A204.1 (cell line): ENCODE measurements at regions not wholly inside any gene's neighbourhood (a gene's known extent, or its start where the extent isn't known, plus 50 kb on each side); places are given as distances from the start of the nearest gene placed in this dataset.
A peak's percentile ranks its signal among the peaks of the same experiment; 100 is the strongest.

ENCODE experiments used
- FAIRE-seq: peaks from 2 replicates; lab custom pipeline; 2012; peaks lifted over from hg19 to GRCh38; lab: Jason Lieb, UNC

DNA sequence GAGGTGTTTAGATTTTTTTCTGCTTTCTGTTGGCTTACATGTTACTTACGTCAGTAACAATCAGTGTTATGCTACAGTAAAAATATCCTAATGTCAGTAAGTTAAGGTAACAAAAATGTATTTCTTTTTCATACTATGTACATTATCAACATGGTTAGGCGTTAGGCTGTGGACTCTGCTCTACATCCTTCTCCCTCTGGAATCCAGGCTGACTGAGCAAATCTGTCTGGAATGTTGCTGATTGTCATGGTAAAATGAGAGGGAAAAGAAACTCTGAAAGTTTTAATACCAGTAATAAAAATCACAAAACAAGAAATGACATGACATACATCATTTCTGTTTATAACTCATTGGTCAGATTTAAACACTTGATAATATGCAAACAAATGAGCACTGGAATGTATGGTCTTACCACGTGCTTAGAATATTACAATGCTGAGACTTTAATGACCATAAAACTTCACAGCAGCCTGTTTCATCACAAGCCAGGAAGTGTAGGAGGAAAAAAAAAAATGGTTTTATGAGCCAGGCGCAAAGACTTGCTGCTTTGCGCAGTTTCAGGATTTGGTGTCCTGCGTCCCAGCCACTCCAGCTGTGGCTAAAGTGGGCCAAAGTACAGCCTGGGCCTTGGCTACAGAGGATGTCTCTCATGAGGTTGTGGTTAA lies 252.4 kb downstream of the FSIP2 start:
- no peak for FAIRE-seq

- no peak for FAIRE-seq
These were observed 260.0 kb downstream of the FSIP2 start for GRCh38 chr2:185998562-185999070.

DNA sequence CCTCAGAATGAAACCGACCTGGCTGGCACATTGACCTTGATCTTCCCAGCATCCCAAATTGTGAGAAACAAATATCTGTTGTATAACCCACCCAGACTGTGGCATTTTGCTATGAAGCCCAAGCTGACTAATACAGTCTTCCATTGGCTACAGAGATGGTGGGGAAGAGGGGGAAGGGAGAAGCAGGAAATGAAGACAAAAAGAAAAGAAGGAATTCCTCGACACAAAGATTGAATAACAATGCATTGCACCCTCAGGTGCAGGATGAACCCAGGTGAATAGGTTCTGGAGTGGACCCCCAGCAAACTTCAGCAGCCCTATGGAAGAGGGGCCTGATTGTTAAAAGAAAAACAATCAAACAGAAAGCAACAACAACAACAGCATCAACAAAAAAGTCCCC lies 270.7 kb downstream of the FSIP2 start:
- no peak for FAIRE-seq

GRCh38 chr2:186017278-186017677 lies 278.7 kb downstream of the FSIP2 start:
- no peak for FAIRE-seq

- FAIRE-seq, result no peak
These were observed 286.3 kb downstream of the FSIP2 start for GRCh38 chr2:186024921-186025320.

DNA sequence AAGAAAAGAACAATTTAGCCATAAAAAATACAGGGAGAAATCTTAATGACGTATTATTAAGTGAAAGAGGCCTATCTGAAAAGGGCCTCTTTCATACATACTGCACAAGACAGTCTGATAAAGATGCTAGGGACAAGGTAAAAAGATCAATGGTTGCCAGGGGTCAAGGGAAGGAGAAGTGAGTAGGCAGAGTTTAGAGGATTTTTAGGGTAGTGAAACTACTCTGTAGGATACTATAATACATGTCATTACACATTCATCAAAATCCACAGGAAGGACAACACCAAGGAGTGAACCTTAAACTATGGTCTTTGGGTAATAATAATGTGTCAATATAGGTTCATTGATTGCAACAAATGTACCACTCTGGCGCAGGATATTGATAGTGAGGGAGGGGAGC lies 289.3 kb downstream of the FSIP2 start:
- no peak for FAIRE-seq

DNA sequence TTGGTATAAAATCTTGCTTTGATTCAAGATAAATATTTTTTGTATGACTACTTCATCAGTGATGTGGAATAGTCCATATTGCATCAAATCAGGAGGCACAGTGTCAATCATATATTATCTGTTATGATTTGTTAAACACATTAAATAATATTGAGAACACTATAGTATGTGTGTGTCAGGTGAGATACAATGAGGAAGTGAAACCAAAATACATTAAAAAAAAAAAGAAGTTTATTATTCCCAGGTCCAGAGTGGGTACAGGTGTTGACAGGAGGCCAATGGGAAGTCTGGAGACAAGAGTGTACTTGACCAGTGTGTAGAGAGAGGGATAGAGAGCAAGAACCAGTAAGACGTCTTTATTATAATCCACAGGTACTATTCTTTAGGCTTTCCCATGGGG lies 292.6 kb downstream of the FSIP2 start:
- FAIRE-seq, result peak; percentile 53

GRCh38 chr2:186032102-186032738 lies 293.6 kb downstream of the FSIP2 start:
- no peak for FAIRE-seq

GRCh38 chr2:186032930-186033329 lies 294.3 kb downstream of the FSIP2 start:
- FAIRE-seq, result no peak

DNA sequence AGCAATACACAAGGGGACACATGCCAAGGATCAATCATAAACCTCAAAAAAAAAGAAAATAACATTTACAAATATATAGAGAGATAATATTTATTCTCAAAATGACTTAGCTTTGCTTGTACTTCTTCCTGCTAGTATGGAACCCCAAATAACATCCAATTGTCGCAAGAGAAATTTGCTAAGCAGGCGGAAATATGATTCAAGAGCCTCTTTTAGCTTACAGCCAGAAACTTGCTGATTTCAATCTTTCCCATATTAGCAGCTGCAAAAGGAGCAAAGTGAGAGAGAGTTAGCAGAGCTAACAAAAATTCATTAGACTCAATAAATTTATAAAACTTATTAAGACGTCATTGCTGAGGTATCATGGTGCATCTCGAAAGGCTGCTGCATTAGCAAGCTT lies 294.9 kb downstream of the FSIP2 start:
- FAIRE-seq, result no peak

DNA sequence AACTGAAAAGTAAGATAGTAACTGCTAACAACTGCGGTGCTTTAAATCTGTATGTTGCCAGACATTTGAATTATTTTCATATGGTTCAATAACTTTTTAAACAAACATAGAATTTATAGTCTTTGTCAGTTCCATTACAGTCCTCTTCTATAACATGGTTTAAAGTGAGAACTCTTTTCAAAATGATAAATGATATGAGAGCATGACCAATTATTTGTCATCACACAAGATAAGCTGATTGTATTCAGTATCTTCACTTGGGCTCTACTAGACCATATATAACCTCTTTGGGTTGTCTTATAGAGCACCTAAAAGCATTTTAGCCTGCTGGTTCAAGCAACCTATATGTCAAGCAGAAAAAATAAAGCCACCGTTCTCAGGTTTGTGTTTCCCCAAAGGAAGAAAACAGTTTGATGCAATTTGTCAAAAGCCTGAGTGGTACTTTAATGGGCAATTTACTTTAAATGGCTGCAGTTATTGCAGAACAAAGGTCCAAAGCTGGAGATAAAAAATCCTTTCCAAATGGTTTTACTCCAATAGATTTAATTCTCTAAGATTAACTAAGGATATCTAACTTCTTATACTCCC lies 298.4 kb downstream of the FSIP2 start:
- no peak for FAIRE-seq

DNA sequence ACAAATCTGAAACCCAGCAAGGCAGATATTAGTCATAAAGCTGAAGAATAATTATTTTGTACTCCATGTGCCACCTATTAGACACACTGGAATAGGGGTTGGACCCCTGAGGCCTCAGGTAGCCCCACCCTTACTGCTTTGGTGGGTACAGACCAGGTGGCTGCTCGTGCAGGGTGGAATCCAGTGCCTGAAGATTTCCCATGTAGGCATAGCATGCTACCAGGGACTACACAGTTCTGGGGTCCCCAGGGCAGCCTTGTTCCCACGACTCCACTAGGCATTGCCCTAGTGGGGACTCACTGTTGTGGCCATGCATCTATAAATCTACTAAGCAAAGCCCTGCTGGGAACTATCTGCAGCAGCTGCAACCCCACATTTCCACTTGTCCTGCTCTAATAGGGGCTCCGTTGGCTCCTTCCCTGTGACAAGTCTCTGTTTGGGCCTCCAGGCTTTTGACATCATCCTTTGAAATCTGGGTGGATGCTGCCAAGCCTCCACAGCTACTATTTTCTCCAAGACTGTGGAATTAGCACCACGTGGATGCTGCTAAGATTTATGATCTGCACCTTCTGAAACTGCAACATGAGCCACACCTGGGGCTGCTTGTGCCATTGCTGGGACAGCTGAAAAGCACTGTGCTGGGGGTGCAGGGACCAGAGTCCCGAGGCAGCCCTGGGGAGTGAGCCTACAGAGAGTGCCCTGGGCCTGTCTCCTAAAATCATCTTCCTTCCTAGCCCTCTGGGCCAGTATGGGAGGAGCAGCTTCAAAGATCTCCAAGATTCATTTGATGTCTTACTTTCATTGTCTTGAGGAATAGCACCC lies 303.8 kb downstream of the FSIP2 start:
- no peak for FAIRE-seq

- FAIRE-seq, result no peak
These were observed 306.2 kb downstream of the FSIP2 start for GRCh38 chr2:186044761-186045160.

DNA sequence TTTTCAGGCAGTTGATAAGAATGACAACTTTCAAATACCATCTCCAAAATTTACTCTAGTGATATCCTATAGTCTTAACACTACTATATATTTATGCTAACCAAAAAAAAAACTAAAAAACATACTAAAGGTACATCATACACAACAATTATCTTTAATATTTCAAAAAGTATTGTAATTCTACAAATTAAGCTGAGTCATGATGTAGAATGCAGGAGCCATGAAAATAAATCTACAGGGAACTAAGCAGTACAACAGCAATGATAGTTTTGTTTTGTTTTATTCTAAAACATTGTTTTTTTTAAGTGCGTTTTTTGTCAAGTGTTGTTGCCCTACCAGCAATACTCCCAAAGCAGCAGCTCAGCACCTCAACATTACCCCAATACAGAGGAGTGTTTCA lies 314.3 kb downstream of the FSIP2 start:
- no peak for FAIRE-seq

GRCh38 chr2:186058614-186059013 lies 320.0 kb downstream of the FSIP2 start:
- no peak for FAIRE-seq

DNA sequence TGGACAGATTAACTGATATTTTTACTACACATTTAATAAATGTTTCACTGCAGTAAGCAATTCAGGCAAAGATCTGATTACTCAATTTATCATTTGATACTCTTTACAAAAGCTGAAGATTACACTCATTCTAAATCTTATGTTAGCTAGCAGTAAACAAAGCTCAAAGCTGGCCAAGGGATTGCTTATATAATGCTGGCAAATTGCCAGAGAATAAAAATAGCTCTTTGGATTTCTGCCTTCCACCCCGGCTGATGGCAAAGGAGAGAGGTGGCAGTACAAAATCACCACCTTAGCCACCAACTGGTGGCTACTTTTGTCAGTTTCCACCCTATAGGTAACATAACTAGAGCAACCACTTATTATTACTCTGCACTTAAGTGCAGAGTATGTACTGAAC lies 320.5 kb downstream of the FSIP2 start:
- FAIRE-seq, result no peak

DNA sequence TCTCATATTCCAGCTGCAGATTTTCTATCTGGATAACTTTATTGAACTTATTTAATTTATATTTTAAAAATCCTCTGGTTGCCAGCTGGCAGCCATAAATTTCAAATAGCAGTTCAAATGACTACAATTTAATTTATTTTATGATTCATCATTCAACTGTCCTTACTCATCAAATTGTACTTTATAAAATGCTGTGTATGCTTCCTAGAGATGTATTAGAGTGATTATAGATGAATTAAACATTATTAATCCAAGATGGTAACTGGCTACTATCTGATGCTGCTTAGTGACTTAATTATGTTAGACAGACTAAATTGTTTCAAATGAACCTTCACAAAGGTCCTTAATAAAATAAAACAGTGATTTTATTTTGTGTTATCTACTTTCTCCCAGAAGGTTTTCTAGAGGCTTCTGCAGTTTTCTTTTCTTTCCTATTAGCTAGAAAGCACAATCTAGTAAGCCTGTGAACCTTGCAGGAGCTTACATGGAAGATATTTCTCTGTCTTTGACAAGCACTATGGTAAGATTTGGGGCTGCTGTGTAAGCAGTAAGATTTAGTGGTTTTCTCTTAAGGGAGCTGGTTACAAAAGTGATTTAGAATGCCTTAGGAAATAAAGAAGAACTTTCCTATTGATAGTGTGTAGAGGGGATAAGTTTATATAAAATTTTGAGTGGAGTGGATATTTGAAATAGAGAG lies 322.3 kb downstream of the FSIP2 start:
- no peak for FAIRE-seq

DNA sequence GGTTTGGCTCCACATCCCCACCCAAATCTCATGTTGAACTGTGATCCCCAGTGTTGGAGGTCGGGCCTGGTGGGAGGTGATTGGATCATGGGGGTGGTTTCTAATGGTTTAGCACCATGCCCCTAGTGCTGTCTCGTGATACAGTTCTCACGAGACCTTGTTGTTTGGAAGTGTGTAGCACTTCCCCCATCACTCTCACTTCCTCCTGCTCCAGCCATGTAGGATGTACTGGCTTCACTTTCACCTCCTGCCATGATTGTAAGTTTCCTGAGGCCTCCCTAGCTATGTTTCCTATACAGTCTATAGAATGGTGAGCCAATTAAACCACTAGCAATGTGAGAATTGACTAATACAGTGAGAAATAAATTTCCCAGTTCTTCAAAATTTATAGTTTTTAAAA lies 325.9 kb downstream of the FSIP2 start:
- no peak for FAIRE-seq

DNA sequence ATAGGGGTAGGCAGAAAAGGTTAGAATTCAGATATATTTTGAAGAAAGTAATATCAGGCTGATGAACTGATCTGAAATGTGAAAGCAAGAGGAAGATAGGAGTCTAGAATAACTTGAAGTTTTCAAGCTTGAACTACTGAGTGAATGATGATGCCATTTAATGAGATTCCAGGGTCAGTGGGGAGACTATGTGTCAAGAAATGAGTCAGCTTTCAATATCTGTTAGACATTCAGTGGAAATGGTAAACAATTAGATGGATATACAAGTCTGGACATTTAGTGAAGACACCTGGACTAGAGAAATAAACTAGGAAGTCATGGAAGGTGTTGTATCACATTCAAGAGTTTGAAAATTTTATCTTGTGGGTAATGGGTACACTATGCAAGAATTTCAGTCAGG lies 326.9 kb downstream of the FSIP2 start:
- no peak for FAIRE-seq

DNA sequence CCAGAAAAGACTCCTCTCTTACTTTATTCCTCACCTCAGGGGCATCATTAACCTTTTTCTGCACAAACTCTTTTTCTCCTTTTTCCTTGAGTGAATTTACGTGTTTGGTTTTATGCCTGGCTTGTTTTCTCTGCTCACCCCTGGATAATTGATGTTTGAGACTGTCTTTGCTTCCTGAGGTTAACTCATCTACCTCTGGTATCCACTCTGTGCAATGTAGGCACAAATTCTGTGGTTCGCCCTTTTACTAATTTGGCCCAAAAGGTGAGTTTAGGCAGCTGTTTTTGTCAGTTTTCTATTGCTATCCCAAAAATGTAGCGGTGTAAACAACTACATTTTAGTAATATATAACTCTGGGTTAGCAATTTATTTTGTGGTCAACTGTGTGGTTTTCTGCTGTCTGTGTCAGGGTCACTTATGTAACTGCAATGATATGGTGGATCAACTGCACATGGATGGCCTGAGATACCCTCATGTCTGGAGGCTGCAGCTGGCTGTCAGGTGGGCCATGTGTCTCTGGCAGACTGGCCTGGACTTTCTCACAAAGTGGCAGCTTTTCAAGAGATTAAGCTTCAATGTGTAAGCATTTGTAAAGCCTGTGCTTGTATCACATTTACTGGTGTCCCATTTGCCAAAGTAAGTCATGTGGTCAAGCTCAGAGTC lies 329.7 kb downstream of the FSIP2 start:
- FAIRE-seq, result no peak

DNA sequence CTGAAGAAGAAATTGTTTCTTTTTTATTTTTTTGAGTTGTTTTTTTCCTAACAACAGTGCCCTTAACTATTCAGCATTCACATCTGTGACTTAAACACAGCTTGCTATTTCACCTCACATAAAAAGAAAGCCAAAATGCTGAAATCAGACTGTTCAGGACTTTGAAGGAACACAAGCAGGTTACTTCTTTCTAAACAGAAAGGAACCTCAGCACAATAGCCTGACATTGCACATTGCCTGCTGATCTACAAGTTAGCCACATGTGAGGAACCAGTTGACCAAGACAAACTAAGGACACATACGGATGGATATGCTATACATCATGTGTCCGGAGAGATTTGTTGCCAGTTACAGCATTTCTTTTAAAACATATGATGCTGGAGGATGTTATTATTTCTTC lies 331.1 kb downstream of the FSIP2 start:
- no peak for FAIRE-seq

GRCh38 chr2:186085226-186085625 lies 346.6 kb downstream of the FSIP2 start:
- no peak for FAIRE-seq
